Large intestine (tissue), 3 donors: ENCODE measurements at regions not wholly inside any gene's neighbourhood (a gene's known extent, or its start where the extent isn't known, plus 50 kb on each side); places are given as distances from the start of the nearest gene placed in this dataset.

Source experiments
- DNase-seq, 2 donors: peaks; one replicate each; pipeline versions ENCODE4 v3.0.0 to v3.0.0-alpha.2; 2013
- H3K27ac ChIP-seq: one replicate; pipeline ENCODE4 v1.5.1; 2013; ENCODE audit warnings: low read length
- H3K27me3 ChIP-seq: 2 replicates; pipeline ENCODE4 v1.6.1; 2013; ENCODE audit warnings: low read length; ENCODE audit not compliant: control insufficient read depth, insufficient read depth
- H3K36me3 ChIP-seq: 2 replicates; pipeline ENCODE4 v1.6.1; 2013; ENCODE audit warnings: low read length; ENCODE audit not compliant: control insufficient read depth, insufficient read depth
- H3K4me1 ChIP-seq: one replicate; pipeline ENCODE4 v1.6.1; 2013; ENCODE audit warnings: low read length; ENCODE audit not compliant: control insufficient read depth, insufficient read depth
- H3K4me3 ChIP-seq: one replicate; pipeline ENCODE4 v1.5.1; 2013; ENCODE audit warnings: low read length
- H3K9me3 ChIP-seq: one replicate; pipeline ENCODE4 v1.6.1; 2013; ENCODE audit warnings: mild to moderate bottlenecking, low read depth, low read length, moderate library complexity; ENCODE audit not compliant: control insufficient read depth
- whole genome bisulfite sequencing: methylation state at CpG from one replicate; pipeline ENCODE4 v1.1.5; 2013; ENCODE audit warnings: low lambda C conversion rate; ENCODE audit not compliant: insufficient coverage; 5-methylcytosine and 5-hydroxymethylcytosine counted together

DNA sequence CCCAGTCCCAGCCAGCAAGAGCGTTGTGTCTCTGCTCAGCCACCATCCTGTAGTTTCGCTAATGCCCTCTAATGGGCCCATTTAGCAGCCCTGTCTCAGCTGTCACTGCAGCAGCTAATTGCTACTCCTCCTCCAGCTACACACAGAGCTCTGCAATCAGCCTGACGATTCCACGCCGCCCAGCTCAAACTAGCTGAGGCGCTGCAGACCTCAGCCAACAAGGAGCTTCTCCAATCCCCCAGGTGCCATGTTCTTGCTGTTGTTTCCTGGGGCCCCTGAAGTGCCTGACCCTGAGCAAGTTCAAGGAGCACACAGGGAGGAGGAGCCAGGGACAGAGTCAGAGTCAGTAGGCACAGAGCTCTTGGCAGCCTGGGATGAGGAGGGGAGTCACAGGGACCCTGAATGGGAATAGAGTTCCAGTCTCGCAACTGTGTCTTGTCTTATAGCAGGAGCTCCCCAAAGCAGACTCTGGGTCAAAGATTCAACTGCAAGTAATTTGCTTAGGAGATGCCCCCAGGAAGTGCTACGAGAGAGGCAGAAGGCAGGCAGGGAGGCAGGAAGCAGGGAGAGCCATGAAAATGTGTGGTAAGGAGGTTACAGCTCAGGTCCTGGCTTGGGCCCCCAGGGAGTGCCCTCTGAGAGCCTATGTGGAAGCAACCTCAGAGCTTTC, 135.8 kb upstream of the UNC5B start:
- Histone ChIP-seq H3K4me3 (no peak overlapping the region), H3K27me3 (no peaks in the 10 kb centered on the region), H3K36me3 (no peaks in the 10 kb centered on the region), H3K9me3 (no peaks in the 10 kb centered on the region), H3K27ac (no peak overlapping the region), H3K4me1 (no peaks in the 10 kb centered on the region)
- DNase-seq, result no peak
- no CpG with 5 or more reads among the region's 8 CpGs for WGBS

DNA sequence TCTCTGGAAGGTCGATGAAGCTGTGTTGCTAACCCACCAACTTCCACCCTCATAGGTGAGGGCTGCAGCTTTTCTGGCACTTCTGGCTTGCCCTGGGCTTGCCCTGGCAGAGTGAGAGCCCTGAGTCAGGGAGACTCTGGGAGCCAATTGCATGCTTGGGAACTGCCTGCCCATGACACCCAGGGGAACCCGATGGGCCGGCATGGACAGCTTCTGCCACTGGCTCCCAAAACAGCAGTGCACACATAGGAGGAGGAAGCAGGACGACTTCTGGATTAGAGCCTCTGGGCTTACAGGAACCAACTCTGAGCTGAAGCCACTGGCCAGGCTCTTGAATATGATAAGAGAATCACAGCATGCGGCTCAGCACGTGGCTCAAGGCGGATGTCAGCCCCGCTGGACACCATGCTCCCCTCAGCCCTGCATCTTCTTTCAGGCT, 135.2 kb upstream of the UNC5B start:
- Histone ChIP-seq H3K4me3 (no peak overlapping the region), H3K4me1 (no peaks in the 10 kb centered on the region), H3K27me3 (no peaks in the 10 kb centered on the region), H3K27ac (no peak overlapping the region), H3K36me3 (no peaks in the 10 kb centered on the region), H3K9me3 (no peaks in the 10 kb centered on the region)
- no peak for DNase-seq
- WGBS, result no CpG with 5 or more reads among the region's 8 CpGs

DNA sequence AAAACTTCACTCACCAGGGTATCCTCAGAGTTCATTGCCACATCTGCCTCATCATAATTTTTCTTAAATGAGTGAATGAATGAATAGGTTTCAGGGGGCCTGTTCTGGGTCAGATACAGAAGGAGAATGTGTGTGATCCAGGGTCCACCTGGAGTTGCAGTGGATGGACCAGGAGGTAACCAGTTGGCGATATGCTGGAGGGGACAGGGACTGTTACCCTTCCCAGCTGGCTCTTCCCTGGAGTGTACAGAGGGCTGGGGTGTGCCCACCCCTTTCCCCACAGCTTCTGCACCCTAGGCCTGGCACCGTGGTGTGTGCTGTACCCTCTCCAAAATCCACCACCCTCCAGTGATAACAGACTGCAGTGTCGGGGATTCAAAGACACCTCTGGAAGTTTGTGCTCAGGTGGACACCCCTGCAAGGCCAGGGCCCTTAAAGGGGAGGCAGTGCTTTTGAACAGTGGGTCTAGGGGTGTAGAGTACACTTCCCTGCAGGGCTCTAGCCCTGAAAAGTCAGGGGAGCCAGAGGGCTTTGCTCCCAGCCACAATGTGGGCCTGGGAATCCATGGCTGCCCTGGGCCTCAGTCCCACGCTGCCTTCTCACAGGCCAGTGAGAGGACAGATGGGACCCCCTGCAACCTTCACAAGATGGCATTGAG, 134.4 kb upstream of the UNC5B start:
- no CpG with 5 or more reads among the region's 4 CpGs for WGBS
- Histone ChIP-seq H3K4me1 (no peaks in the 10 kb centered on the region), H3K27ac (no peak overlapping the region), H3K4me3 (no peak overlapping the region), H3K36me3 (no peaks in the 10 kb centered on the region), H3K27me3 (no peaks in the 10 kb centered on the region), H3K9me3 (no peaks in the 10 kb centered on the region)
- no peak for DNase-seq

DNA sequence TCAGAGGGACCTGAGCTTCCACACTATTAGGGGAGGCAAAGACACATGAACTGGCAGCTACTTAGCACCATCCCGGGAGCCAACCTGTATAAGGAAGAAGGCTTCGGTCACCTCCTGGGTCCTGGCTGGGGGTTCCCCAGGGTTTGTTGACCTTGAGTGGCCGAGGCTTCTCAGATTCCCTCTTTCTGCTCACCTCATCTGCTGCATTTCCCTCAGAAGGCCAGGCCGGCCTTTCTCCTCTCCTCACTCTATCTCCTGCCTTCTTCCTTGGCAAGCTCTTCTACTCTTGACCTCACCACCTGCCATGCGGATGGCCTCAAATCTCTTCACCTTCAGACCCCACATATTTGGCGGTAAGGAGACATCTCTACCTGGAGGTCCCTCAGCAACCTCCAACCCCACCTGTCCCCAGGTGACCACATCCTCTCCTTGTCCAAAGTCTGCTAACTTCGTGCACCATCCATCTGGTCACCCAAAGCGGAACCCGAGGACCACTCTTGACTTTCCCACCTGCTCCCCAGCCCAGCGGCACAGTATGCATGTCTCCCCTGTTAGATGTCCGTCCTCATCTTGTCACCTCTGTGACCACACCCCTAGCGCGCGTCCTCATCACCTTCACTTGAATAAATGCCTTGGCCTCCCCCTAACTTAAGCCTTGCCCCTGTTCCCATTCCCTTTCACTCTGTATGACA, 133.8 kb upstream of the UNC5B start:
- Histone ChIP-seq H3K27me3 (no peaks in the 10 kb centered on the region), H3K4me1 (no peaks in the 10 kb centered on the region), H3K9me3 (no peaks in the 10 kb centered on the region), H3K4me3 (no peak overlapping the region), H3K36me3 (no peaks in the 10 kb centered on the region), H3K27ac (no peak overlapping the region)
- no peak for DNase-seq
- WGBS, result 89% methylated on average over 3 of the region's 14 CpGs

DNA sequence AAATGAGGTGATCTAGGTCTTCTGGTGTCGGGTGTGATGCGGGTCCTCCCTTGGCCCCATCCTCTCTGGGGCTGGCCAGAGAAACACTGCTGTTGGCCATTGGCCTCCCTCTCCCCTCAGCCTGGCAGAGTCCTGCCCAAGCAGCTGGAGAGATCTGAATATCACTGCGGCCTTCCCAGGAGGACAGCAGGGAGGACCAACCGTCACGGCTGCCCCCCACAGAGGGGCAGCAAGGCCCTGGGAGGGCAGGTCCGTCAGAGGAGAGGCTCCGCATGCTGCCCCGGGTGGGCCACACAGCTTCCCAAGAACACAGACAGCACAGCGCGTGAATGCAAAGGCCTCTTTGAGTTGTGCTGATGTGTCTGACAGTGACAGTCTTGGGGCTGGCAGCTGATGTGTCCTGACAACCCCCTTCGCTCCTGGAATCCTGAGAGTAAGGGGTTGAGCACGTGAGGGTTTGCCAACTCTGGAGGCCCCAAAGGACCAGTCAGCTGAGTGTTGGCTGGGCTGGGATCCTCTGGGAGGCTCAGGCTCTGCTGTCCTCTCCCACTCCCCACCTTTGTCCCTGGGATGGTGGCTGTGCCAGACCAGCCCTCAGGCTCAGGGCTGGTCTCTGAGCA, 132.5 kb upstream of the UNC5B start:
- WGBS, result no CpG with 5 or more reads among the region's 12 CpGs
- no peak overlapping the region for H3K27ac ChIP-seq
- H3K4me3 ChIP-seq, result no peak overlapping the region
- no peak for DNase-seq
- H3K9me3 ChIP-seq, result no peaks in the 10 kb centered on the region
- no peaks in the 10 kb centered on the region for H3K27me3 ChIP-seq
- H3K4me1 ChIP-seq, result no peaks in the 10 kb centered on the region
- no peaks in the 10 kb centered on the region for H3K36me3 ChIP-seq

DNA sequence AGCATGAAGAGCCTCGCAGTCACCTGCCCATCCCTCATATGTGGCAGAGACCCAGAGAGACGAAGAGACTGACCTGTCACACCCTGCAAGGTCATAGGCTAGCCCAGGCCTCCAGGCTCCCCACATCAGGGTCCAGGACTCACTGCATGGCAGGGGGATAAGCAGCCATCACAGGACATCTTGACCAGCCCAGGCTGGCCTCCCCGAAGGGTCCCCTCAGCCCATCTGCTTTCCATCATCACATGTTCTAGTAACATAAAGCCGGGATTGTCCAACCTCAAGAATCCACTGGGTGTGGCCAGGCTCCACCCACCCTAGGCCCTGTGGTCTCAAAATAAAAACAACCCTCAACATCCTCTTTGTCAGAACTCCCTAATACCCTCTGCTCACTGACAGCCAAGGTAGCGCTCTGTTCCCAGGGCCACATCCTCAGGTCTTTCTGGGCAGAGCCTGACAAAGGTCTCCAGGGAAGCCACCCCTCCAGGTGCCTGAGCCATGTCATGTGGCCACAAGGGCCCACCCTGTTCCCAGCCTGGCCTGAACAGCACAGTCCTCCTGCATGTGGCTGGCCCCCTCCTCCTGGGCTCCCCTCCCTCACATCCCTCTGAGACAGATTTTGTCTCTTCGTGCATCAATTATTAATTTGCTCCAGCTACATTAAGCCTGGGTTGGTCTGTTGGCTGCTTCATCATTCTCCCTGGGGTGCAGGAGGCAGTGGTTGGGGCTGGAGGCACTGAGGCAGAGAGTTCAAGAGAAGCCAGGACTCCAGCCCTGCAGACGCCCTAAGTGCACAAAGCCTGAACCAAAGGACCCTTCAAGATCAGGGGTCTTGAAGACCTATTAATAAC, 131.8 kb upstream of the UNC5B start:
- no peak for DNase-seq

DNA sequence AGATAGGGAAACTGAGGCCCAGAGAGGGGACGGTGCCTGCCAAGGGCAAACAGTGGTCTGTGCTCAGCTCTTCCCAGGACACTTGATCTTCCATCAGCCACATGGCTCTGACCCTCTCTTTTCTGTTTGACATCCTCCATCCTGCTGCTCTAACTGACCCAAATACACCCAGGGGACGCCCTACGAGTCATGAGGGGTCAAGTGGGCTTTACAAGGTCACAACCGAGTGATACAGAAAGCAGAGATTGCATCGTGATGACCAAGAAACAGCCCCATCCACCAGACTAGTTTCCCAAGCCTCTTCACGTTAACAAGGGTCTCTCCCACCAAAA, 131.2 kb upstream of the UNC5B start:
- WGBS, result no CpG with 5 or more reads among the region's 6 CpGs
- DNase-seq, result no peak
- peaks cover 3% of the 10 kb centered on the region for H3K27me3 ChIP-seq
- no peak overlapping the region for H3K27ac ChIP-seq
- H3K4me3 ChIP-seq, result no peak overlapping the region
- H3K36me3 ChIP-seq, result no peaks in the 10 kb centered on the region
- no peaks in the 10 kb centered on the region for H3K9me3 ChIP-seq
- H3K4me1 ChIP-seq, result no peaks in the 10 kb centered on the region

More for the DNA sequence above, 131.8 kb upstream of the UNC5B start:
- H3K27ac ChIP-seq, result no peak overlapping the region
- no peak overlapping the region for H3K4me3 ChIP-seq
- no peaks in the 10 kb centered on the region for H3K36me3 ChIP-seq
- H3K27me3 ChIP-seq, result no peaks in the 10 kb centered on the region
- no peaks in the 10 kb centered on the region for H3K9me3 ChIP-seq
- WGBS, result no CpG with 5 or more reads among the region's 7 CpGs
- no peaks in the 10 kb centered on the region for H3K4me1 ChIP-seq

DNA sequence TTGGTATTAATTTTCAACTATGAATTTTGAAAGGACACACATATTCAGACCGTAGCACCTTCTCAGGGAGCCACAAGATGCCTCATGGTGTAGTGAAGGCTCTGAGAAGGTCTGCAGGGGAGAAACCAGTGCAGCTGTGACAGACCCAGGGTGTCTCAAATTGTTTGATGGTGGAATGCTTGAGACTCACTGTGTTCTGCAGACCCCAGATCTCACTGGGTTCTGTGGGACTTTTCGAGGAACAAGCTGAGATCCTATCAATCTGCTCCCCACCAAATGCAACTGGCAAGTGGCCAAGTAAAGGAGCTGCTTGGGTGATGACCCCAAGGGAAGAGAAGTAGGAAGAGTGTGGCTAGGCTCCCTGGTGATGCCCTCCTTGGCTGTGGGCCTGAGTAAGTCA, 130.5 kb upstream of the UNC5B start:
- Histone ChIP-seq H3K9me3 (no peaks in the 10 kb centered on the region), H3K4me1 (no peaks in the 10 kb centered on the region), H3K27me3 (peaks cover 4% of the 10 kb centered on the region), H3K4me3 (no peak overlapping the region), H3K27ac (no peak overlapping the region), H3K36me3 (no peaks in the 10 kb centered on the region)
- DNase-seq, result no peak
- WGBS, result no CpG with 5 or more reads among the region's 2 CpGs

DNA sequence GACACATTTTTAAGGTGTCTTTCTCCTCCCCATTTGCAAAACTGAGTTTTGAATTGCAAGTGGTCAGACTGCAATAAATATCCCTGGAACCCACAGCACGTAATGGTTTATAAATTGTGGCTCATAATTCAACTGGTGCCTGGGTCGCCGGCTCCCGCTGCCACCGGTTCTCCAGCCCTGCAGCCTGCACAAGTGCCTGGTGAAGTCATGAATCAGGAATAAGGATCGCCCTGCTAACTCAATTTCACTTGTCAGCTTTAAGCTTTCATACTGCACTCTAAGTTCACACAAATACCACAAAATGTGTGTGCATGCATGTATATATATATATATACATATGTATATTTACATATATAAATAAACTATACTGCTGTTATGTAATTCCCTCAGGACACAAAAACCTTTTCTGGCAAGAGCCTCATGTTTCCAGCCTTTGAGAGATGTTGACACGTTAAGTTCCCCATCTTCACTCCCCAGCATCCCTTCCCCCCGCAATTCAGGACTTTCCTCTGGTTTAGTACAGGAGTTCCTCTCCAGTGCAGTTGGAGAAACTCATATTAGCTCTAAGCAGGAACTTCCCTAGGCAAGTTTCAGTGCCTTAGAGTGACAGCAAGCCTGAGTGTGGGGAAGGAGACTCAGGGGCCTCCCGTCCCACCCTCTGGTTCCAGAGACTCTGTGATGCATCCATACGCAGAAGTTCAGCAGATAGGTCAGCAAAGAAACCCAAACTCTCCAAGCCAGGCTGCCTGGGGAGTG, 129.2 kb upstream of the UNC5B start:
- no CpG with 5 or more reads among the region's 10 CpGs for WGBS
- H3K9me3 ChIP-seq, result no peaks in the 10 kb centered on the region
- H3K36me3 ChIP-seq, result no peaks in the 10 kb centered on the region
- no peak for DNase-seq
- H3K4me1 ChIP-seq, result no peaks in the 10 kb centered on the region
- no peak overlapping the region for H3K27ac ChIP-seq
- no peak overlapping the region for H3K4me3 ChIP-seq
- peaks cover 4% of the 10 kb centered on the region for H3K27me3 ChIP-seq
